ENCODE measurements at regions not wholly inside any gene's neighbourhood (a gene's known extent, or its start where the extent isn't known, plus 50 kb on each side); places are given as distances from the start of the nearest gene placed in this dataset.

GRCh38 chr4:153142700-153143438 lies 61.4 kb upstream of the TRIM2 start:
- DNase-seq, result peak; percentile 80

GRCh38 chr4:153143527-153144348 lies 60.5 kb upstream of the TRIM2 start:
- DNase-seq, result peak; percentile 78

GRCh38 chr4:153146031-153146430 lies 58.2 kb upstream of the TRIM2 start:
- DNase-seq, result no peak

- DNase-seq, result no peak
Observed at GRCh38 chr4:153146961-153147360, 57.3 kb upstream of the TRIM2 start.

GRCh38 chr4:153148791-153149190 lies 55.5 kb upstream of the TRIM2 start:
- DNase-seq, result no peak

- DNase-seq, result peak; percentile 75
Observed at GRCh38 chr4:153151535-153152455, 52.4 kb upstream of the TRIM2 start.

- DNase-seq, result peak; percentile 50
Observed at GRCh38 chr4:153152501-153153338, 51.5 kb upstream of the TRIM2 start.

GRCh38 chr4:153153339-153153871 lies 50.8 kb upstream of the TRIM2 start:
- peak; percentile 43 for DNase-seq

GRCh38 chr4:153154007-153154975 lies 50.0 kb upstream of the TRIM2 start:
- DNase-seq, result peak; percentile 68

Measured in DMS79 treated with DMSO at 0.1 percent for 48 hours (cell line).